H9 (cell line): ENCODE measurements at regions not wholly inside any gene's neighbourhood (a gene's known extent, or its start where the extent isn't known, plus 50 kb on each side); places are given as distances from the start of the nearest gene placed in this dataset.

Experiments
- DNase-seq: peaks from one replicate; pipeline ENCODE4 v3.0.0-alpha.2; 2017
- H2AFZ ChIP-seq: one replicate; pipeline ENCODE4 v1.6.1; 2013; ENCODE audit warnings: mild to moderate bottlenecking, low read length, control low read depth, moderate library complexity
- H2AK5ac ChIP-seq: 2 replicates; pipeline ENCODE4 v1.6.1; 2013; ENCODE audit warnings: low read length, control low read depth, mixed read lengths; ENCODE audit not compliant: insufficient read length
- H2BK120ac ChIP-seq: one replicate; pipeline ENCODE4 v1.6.1; 2013; ENCODE audit warnings: low read depth, mild to moderate bottlenecking, low read length, control low read depth, inconsistent platforms; ENCODE audit not compliant: poor library complexity, severe bottlenecking
- H2BK12ac ChIP-seq: 2 replicates; pipeline ENCODE4 v1.6.1; 2013; ENCODE audit warnings: low read length, control low read depth, mixed read lengths, low read depth; ENCODE audit not compliant: insufficient read length
- H2BK15ac ChIP-seq: 2 replicates; pipeline ENCODE4 v1.6.1; 2013; ENCODE audit warnings: low read depth, low read length, control low read depth
- H2BK20ac ChIP-seq: one replicate; pipeline ENCODE4 v1.6.1; 2013; ENCODE audit warnings: low read depth, mild to moderate bottlenecking, low read length, control low read depth, inconsistent platforms; ENCODE audit not compliant: poor library complexity, severe bottlenecking
- H2BK5ac ChIP-seq: 2 replicates; pipeline ENCODE4 v1.6.1; 2013; ENCODE audit warnings: low read length, control low read depth, mixed read lengths; ENCODE audit not compliant: insufficient read length
- H3K14ac ChIP-seq: 2 replicates; pipeline ENCODE4 v1.6.1; 2013; ENCODE audit warnings: low read length, control low read depth; ENCODE audit not compliant: insufficient read depth
- H3K18ac ChIP-seq: 2 replicates; pipeline ENCODE4 v1.6.1; 2013; ENCODE audit warnings: low read depth, mild to moderate bottlenecking, mixed read lengths, low read length, control low read depth; ENCODE audit not compliant: insufficient read length
- H3K23ac ChIP-seq: 2 replicates; pipeline ENCODE4 v1.6.1; 2013; ENCODE audit warnings: low read length, control low read depth, mixed read lengths, low read depth; ENCODE audit not compliant: insufficient read length
- H3K23me2 ChIP-seq: 2 replicates; pipeline ENCODE4 v1.6.1; 2013; ENCODE audit warnings: low read depth, mild to moderate bottlenecking, mixed read lengths, low read length, control low read depth; ENCODE audit not compliant: insufficient read length, poor library complexity, severe bottlenecking
- H3K27ac ChIP-seq: 2 replicates; pipeline ENCODE4 v1.5.1; 2013; ENCODE audit warnings: low read length, control low read depth, mixed read lengths, low read depth; ENCODE audit not compliant: insufficient read length
- H3K27me3 ChIP-seq: 2 replicates; pipeline ENCODE4 v1.6.1; 2013; ENCODE audit warnings: low read length, control low read depth, inconsistent platforms; ENCODE audit not compliant: insufficient read depth
- H3K4ac ChIP-seq: 2 replicates; pipeline ENCODE4 v1.6.1; 2013; ENCODE audit warnings: low read depth, mild to moderate bottlenecking, control low read depth, inconsistent platforms, low read length, moderate library complexity
- H3K4me1 ChIP-seq: 2 replicates; pipeline ENCODE4 v1.6.1; 2013; ENCODE audit warnings: low read length, control low read depth, inconsistent platforms; ENCODE audit not compliant: insufficient read depth
- H3K4me2 ChIP-seq: 2 replicates; pipeline ENCODE4 v1.6.1; 2013; ENCODE audit warnings: low read length, control low read depth, mixed read lengths; ENCODE audit not compliant: insufficient read length, insufficient read depth
- H3K56ac ChIP-seq: 2 replicates; pipeline ENCODE4 v1.6.1; 2013; ENCODE audit warnings: low read depth, mild to moderate bottlenecking, mixed read lengths, low read length, control low read depth; ENCODE audit not compliant: insufficient read length
- H3K79me1 ChIP-seq: 2 replicates; pipeline ENCODE4 v1.6.1; 2013; ENCODE audit warnings: low read depth, mild to moderate bottlenecking, moderate library complexity, low read length, control low read depth, inconsistent platforms; ENCODE audit not compliant: insufficient read depth, poor library complexity, severe bottlenecking
- H3K79me2 ChIP-seq: 2 replicates; pipeline ENCODE4 v1.6.1; 2013; ENCODE audit warnings: low read length, control low read depth, inconsistent platforms; ENCODE audit not compliant: insufficient read depth
- H3K9ac ChIP-seq: 2 replicates; pipeline ENCODE4 v1.6.1; 2013; ENCODE audit warnings: low read length, control low read depth, mixed read lengths; ENCODE audit not compliant: insufficient read length; ENCODE audit errors: extremely low read depth
- H3K9me3 ChIP-seq: one replicate; pipeline ENCODE4 v1.6.1; 2013; ENCODE audit warnings: low read depth, low read length, inconsistent platforms; ENCODE audit not compliant: control insufficient read depth
- H3T11ph ChIP-seq: one replicate; pipeline ENCODE4 v1.6.1; 2013; ENCODE audit warnings: mild to moderate bottlenecking, low read length, control low read depth, inconsistent platforms
- H4K20me1 ChIP-seq: one replicate; pipeline ENCODE4 v1.6.1; 2013; ENCODE audit not compliant: control insufficient read depth, insufficient read length, insufficient read depth
- H4K5ac ChIP-seq: 2 replicates; pipeline ENCODE4 v1.6.1; 2013; ENCODE audit warnings: low read depth, mild to moderate bottlenecking, mixed read lengths, low read length, control low read depth; ENCODE audit not compliant: insufficient read length
- H4K8ac ChIP-seq: replicated peaks from 2 replicates; pipeline ENCODE4 v1.6.1; 2013; ENCODE audit warnings: low read length, control low read depth, mixed read lengths, low read depth; ENCODE audit not compliant: insufficient read length
- H4K91ac ChIP-seq: 2 replicates; pipeline ENCODE4 v1.6.1; 2013; ENCODE audit warnings: low read depth, mild to moderate bottlenecking, moderate library complexity, mixed read lengths, low read length, control low read depth; ENCODE audit not compliant: insufficient read length
- H3K27ac Mint-ChIP-seq, 3 experiments: 2 replicates in 2 of 3; 3 replicates in 1 of 3; pipeline ENCODE4 v1.8.0; 2020 to 2021; ENCODE audit warnings: mixed read lengths in 3 of 3, mild to moderate bottlenecking in 1 of 3, moderate library complexity in 1 of 3
- H3K27me3 Mint-ChIP-seq: 2 replicates; pipeline ENCODE4 v1.8.0; 2021; ENCODE audit warnings: low read depth, mild to moderate bottlenecking, moderate library complexity, mixed read lengths
- H3K36me3 Mint-ChIP-seq, 3 experiments: 2 replicates in 2 of 3; 3 replicates in 1 of 3; pipeline ENCODE4 v1.8.0; 2020 to 2021; ENCODE audit warnings: low read depth in 3 of 3, mixed read lengths in 3 of 3; ENCODE audit not compliant: insufficient read depth in 1 of 3
- H3K4me1 Mint-ChIP-seq, 2 experiments: 2 replicates each; pipeline ENCODE4 v1.8.0; 2020; ENCODE audit warnings: mixed read lengths in 2 of 2
- H3K4me3 Mint-ChIP-seq, 2 experiments: 2 replicates in 1 of 2; 3 replicates in 1 of 2; pipeline ENCODE4 v1.8.0; 2020 to 2021; ENCODE audit warnings: mild to moderate bottlenecking in 2 of 2, mixed read lengths in 2 of 2, moderate library complexity in 1 of 2
- H3K9me3 Mint-ChIP-seq, 2 experiments: 2 replicates in 1 of 2; 3 replicates in 1 of 2; pipeline ENCODE4 v1.8.0; 2020; ENCODE audit warnings: mild to moderate bottlenecking in 2 of 2, mixed read lengths in 2 of 2, moderate library complexity in 1 of 2
- WGBS: extraction: QIAGEN DNeasy Blood & Tissue Kit; methylation state at CpG from one replicate; pipeline ENCODE4 v1.1.7; 2013; ENCODE audit warnings: missing lambda C conversion rate, low lambda C conversion rate, mixed read lengths; ENCODE audit not compliant: insufficient read length; ENCODE audit errors: extremely low coverage; 5-methylcytosine and 5-hydroxymethylcytosine counted together
- TF ChIP-seq, protein P1 (sequence below): fragments of 200-600 bp; sonication (generic); conservative IDR thresholded peaks from 3 replicates; pipeline ENCODE4 v1.8.0; 2021; ENCODE audit warnings: antibody characterized with exemption, mild to moderate bottlenecking

DNA sequence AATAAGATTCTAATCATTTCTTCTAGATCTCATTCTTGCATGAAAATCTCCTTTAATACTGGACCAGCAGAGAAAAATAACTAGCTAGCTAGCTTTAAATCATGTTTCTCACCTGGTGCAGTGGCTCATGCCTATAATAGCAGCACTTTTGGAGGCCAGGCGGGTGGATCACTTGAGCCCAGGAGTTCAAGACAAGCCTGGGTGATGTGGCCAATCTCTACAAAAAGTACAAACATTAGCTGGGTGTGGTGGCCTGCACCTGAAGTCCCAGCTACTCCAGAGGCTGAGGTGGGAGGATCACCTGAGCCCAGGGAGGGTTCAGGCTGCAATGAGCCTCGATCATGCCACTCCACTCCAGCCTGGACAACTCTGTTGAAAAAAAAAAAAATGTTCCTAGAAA lies 99.2 kb downstream of the BAMBI start:
- H3T11ph ChIP-seq: no peak overlapping the region
- H3K18ac ChIP-seq: no peak overlapping the region
- H3K9me3 Mint-ChIP-seq: peaks cover 5% of the 10 kb centered on the region in 2 experiments; a peak in 4 of 5 replicates
- H3K27me3 ChIP-seq: no peaks in the 10 kb centered on the region
- no peak overlapping the region for H2AFZ ChIP-seq
- H2BK5ac ChIP-seq: no peak overlapping the region
- H3K14ac ChIP-seq: no peak overlapping the region
- H3K4me1 ChIP-seq: no peaks in the 10 kb centered on the region
- H4K91ac ChIP-seq: no peak overlapping the region
- H3K9ac ChIP-seq: no peak overlapping the region
- no peak overlapping the region for H2BK20ac ChIP-seq
- H4K20me1 ChIP-seq: no peaks in the 10 kb centered on the region
- H3K4me2 ChIP-seq: no peak overlapping the region
- no peak overlapping the region for H2BK12ac ChIP-seq
- H3K4ac ChIP-seq: no peak overlapping the region
- no peak for DNase-seq
- H3K23ac ChIP-seq: no peak overlapping the region
- H3K27me3 Mint-ChIP-seq: peaks cover 2% of the 10 kb centered on the region; the same call in 1 of the 2 replicates
- no peak overlapping the region for H3K56ac ChIP-seq
- WGBS: no CpG with 5 or more reads among the region's 2 CpGs
- H2AK5ac ChIP-seq: no peak overlapping the region
- no peaks in the 10 kb centered on the region for H3K79me2 ChIP-seq
- no peaks in the 10 kb centered on the region for H3K23me2 ChIP-seq
- H4K5ac ChIP-seq: no peak overlapping the region
- H3K27ac Mint-ChIP-seq: peak overlapping the region in 1 of 3 experiments; percentile 20; a peak in 1 of 7 replicates
- no peak overlapping the region for H3K27ac ChIP-seq
- H3K36me3 Mint-ChIP-seq: no peaks in the 10 kb centered on the region; a peak in 2 of 7 replicates
- TF ChIP-seq, protein P1, sequence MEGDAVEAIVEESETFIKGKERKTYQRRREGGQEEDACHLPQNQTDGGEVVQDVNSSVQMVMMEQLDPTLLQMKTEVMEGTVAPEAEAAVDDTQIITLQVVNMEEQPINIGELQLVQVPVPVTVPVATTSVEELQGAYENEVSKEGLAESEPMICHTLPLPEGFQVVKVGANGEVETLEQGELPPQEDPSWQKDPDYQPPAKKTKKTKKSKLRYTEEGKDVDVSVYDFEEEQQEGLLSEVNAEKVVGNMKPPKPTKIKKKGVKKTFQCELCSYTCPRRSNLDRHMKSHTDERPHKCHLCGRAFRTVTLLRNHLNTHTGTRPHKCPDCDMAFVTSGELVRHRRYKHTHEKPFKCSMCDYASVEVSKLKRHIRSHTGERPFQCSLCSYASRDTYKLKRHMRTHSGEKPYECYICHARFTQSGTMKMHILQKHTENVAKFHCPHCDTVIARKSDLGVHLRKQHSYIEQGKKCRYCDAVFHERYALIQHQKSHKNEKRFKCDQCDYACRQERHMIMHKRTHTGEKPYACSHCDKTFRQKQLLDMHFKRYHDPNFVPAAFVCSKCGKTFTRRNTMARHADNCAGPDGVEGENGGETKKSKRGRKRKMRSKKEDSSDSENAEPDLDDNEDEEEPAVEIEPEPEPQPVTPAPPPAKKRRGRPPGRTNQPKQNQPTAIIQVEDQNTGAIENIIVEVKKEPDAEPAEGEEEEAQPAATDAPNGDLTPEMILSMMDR: no peak
- peaks cover 0 to 4% of the 10 kb centered on the region in 2 experiments; a peak in 2 of 4 replicates for H3K4me1 Mint-ChIP-seq
- no peak overlapping the region for H4K8ac ChIP-seq
- no peaks in the 10 kb centered on the region for H3K79me1 ChIP-seq
- H3K4me3 Mint-ChIP-seq: no peak overlapping the region
- H2BK15ac ChIP-seq: no peak overlapping the region
- no peak overlapping the region for H2BK120ac ChIP-seq
- no peaks in the 10 kb centered on the region for H3K9me3 ChIP-seq
